Stimulated activated CD4-positive, alpha-beta T cell treated with anti-CD3 and anti-CD28 coated beads, TNF-alpha, amount 100 ng/mL, for 24 hours (primary cell): ENCODE measurements at regions not wholly inside any gene's neighbourhood (a gene's known extent, or its start where the extent isn't known, plus 50 kb on each side); places are given as distances from the start of the nearest gene placed in this dataset.
"Not testable (repeated sequence)": the region's sequence is repeated elsewhere in the genome, so short reads cannot be mapped to it uniquely, and the experiment has no call there.

Experiments
- DNase-seq, 3 experiments: peaks; one replicate each; pipeline ENCODE4 v3.0.0-alpha.2; 2020; ENCODE audit warnings: low read depth in 3 of 3

DNA sequence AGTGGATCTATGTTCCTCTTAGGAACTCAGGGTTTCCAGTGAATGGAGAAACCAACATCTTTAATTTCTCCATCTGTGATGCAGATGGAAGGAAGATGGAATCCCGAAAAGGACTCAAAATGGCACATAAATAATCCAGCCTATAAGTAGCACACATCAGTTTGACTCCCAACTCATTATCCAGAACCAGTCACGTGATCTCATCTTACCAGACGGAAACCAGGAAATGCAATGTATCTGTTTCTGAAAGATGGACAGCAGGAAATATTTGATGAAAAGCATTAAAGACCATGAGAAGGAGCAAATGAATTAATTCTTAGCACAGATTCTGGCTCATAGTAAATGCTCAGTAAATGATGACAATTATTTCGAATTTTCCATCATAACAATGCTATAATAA, 443.1 kb upstream of the FMR1 start:
- DNase-seq: no peak

DNA sequence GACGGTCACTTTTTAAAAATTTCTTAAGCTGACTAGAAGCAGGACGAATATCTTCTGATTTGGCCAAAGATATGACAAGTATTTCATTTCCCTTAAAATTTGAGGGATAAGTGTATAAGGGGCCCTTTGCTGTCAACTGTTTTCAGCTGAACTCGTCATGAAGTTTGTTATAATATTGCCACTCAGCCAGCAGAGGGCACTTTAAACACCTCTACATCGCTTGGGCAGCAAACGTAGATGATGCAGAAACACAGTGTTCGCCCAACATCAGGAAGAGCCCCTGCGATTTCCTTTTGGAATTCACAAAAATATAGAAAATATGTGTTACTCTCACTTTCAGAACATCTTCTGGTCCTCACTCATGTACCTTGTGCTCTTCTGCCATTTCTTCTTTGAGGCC, 435.7 kb upstream of the FMR1 start:
- DNase-seq: no peak

DNA sequence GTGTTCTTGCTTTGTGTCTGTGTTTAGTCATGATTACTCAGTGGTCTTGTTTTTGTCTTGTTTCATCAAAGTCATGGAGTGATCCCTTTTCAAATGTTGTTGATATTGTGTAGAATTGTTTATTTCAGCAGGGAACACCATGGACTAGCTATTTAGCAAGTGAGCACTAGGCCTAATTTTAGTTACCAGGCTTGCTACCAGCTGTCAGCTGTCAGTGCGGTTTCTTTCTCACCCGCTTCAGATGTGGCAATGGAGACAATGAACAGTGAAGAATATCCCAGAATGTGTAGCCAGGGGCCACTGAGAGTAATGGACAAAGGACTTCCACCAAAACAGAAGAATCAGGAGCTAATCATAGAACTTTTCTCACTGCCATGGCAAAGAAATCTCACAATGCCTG, 432.8 kb upstream of the FMR1 start:
- DNase-seq: no peak

DNA sequence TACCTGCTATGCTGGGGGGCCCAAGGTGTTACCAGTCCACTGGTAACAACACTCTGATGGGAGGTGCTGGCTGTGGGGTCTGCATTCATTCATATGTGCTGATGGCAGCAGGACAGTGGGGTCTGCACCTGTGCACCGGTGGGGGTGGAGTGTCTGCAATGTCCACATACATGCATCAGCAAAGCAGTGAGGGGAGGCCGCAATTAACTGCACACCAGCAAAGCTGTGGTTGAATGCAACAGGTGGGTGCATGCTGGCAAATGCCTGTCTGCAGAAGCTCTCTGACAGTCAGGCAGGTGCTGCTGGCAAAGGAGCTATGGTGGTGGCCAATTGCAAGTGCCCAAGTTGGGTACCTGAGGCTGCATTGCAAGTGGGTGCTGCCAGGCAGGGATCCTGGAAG, 426.5 kb upstream of the FMR1 start:
- DNase-seq: no peak

DNA sequence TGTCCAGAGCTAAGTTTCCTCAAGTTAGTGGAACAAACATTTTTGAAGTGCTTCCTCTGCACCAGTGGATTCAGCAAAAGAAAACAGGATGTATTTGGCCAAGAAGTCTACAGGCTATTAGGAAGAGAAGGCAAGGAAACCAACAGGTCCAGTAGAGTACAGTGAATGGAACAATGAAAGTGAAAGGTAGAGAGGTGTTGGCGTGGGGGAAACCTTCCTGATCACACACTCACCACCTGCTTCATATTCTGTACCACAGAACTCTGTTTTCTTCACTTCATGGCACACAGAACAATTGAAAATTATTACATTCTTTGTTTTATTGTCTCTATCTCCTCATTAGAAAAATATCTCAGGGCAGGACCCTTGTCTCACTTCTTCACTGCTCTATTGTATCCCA, 417.4 kb upstream of the FMR1 start:
- no peak for DNase-seq

DNA sequence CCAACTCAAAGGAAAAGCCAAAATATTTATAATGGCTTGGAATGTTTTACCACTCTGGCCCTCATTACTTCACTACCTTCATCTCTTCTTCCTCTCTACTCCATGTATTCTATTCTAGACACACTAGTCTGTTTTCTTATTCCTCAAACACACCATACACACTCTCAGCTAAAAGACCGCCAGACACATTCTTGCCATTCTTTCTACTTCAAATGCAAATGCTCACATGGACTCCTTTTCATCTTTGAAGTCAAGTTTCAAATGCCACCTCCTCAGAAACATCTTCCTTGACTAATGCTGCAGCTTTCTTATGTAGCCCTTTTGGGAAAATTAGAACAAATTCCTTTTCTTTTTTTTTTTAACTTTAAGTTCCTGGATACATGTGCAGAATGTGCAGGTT, 412.9 kb upstream of the FMR1 start:
- DNase-seq: no peak

DNA sequence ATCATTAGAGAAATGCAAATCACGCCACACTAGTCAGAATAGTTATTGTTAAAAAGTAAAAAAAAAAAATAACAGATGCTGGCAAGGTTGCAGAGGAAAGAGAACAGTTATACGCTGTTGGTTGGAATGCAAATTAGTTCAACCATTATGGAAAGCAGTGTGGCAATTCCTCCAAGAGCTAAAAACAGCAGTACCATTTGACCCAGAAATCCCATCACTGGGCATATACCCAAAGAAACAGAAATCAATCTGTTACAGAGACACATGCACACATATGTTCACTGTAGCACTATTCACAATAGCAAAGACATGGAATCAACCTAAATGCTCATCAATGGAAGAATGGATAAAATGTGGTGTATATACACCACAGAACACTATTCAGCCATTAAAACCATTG, 388.7 kb upstream of the FMR1 start:
- no peak for DNase-seq

DNA sequence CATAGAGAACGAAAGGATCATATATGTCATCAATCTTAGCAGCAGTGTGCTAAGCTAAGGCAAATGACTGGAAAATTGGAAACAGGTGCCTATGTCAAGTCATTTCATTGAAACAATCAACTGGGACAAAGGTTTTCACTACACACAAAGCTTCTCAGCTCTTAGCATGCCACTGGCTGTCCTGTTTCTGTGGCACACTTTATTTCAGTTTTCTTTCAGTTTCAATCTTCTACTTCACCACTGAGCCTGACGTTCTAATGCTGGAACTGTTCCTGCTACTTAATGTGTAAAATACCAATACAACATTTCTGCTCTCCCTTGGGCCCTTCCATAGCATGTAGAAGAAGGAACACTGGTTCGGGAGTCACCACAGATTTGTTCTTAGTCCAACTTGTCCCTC, 378.3 kb upstream of the FMR1 start:
- DNase-seq: no peak

DNA sequence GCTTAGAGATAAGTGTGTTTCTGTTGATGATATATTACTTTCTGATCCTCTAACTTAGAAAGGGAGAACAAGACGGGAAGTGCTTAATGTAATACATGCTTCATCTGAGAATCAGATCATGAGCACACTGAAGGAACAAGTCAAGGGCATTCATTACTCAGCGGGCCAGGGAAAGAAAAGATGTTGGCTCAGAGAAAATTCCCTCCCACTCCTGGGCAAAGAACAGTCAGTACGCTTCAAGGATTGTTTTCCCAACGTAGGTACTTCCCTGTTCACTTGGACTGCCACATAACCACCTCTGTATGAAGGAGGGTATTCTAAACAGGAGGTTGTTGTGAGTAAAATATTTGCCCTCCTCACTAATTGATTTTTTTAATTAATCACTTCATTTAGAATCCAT, 374.5 kb upstream of the FMR1 start:
- DNase-seq: no peak

DNA sequence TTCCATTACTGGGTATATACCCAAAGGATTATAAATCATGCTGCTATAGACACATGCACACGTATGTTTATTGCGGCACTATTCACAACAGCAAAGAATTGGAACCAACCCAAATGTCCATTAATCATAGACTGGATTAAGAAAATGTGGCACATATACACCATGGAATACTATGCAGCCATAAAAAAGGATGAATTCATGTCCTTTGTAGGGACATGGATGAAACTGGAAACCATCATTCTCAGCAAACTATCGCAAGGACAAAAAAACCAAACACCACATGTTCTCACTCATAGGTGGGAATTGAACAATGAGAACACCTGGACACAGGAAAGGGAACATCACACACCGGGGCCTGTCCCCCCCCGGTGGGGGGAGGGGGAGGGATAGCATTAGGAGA, 363.7 kb upstream of the FMR1 start:
- not testable (repeated sequence) for DNase-seq

DNA sequence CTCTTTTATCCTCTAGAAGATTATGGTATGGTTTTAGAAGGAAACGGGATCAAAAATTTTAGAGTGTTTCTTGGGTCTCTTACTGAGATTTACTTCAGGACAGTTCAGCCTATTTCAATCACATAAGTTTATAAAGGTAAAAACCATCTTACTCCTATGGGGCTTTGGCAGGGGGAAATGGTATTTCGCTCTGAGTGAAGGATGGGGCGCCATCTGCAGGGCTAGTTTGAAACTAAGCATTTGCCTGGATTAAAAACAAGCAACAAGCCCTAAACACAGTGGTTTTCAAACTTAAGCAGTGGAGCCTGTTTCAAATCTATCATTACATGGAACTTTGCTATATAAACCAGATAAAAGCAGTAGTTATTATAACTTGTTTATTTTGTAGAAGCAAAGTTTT, 361.5 kb upstream of the FMR1 start:
- no peak for DNase-seq

DNA sequence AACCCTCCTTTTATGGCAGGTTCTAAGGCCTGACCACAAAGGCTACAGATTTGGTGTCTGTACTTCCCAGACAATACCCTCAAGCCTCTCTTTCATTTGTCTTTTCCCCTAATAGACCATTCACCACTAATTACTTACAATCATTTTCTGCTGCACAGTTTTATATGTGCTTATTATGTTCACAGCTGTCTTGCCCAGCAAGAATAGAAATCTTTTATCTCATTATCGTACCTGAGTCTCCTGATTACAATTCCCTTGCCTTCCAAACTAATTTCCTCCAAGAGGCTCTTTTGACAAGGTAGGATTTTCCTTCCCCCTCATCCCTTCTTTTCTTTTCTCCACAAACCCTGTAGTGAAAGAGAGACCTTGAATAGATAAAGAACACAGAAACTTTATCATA, 352.5 kb upstream of the FMR1 start:
- DNase-seq: no peak

DNA sequence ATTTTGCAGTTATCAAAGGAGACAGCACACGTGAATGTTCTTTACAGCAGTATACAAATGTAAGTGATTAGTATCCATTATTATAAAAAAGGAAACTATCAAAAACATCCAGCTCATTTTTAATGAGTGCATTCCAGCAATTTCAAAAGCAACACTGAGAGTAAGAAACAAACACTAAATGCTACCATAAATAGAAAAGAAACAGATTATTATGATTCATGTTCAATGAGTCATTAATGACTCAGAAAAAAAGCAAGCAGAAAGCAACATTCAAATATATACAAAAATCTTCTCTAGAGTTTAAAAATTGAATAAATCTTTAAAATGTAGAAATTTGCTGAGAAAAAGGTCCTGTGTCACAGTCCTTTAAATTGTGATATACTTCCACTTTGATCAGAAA, 346.5 kb upstream of the FMR1 start:
- DNase-seq: no peak

DNA sequence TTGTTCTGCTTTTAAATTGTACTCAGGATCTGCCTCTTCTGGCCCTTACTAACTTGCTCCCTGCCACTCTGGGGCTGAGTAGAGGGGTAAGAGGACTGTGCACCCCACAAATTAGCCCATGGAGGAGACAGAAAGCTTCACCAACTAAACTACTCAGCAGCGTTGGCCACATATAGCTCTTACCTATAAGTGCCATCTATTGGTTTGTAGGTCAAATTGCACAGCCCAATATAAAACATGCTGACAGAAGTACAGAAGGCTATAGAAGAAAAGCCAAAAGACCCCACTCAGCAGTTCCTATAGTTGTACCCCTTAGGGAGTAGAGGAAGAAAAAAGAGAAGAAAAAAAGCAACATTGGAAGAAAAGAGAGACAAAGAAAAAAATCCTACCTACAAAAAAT, 341.2 kb upstream of the FMR1 start:
- no peak for DNase-seq

DNA sequence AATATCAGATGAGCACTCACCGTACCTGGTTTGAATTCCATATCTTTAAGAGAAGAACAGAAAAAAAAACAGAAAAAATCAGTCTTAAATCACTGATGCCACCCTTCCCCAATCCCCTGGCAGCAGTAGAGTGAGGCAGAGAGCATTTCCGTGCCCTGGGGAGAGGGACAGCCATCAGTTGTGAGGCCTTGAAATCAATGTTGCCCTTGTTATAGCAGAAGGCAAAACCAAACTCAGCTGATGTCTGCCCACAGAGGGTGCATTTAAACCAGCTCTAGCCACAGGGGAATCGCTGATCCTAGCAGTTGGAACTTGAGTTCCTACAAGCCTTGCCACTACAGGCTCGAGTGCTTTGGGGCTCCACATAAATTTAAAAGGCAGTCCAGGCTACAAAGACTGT, 338.5 kb upstream of the FMR1 start:
- no peak for DNase-seq

DNA sequence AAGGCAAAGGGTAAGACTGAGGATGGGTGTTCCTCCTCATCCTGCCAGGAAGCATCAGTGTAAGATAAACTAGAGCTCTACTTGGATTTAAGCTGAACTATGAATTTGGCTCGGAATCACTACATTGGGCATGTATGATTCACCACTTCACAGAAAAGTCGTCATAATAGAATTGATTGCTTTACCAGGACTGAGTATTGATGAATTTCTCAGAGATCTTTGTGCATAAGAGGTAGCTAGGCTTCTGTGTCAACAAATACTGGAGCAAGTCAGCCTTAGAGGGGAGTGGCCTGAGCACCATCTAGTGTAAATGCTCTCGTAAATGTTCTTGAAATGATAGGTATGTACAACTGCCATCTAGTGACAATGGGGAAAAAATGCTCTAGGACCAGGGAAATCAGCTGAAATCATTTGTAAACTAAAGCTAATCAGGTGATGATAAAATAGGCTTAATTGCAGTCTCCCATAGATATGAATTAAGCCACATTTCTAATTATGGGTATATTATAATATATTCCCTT, 309.5 kb upstream of the FMR1 start:
- no peak for DNase-seq

DNA sequence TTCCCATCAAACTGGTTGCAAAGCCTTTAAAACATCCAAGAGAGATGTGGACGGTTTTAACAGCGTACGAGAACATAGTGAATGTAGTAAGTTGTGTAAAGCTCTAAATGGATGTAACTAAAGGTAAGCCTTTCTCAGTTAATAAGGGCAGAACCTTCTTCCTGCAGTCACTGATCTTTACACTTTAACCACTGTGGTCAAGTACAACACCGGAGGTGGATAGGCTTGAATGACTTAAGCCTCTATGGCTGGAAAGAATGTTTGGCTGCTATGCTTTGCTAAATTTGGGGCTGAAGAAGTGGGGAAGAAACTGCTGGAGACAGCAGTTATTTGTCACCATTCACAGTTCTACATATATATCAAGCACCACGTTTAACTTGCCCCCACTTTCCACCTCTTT, 285.1 kb upstream of the FMR1 start:
- DNase-seq: no peak

DNA sequence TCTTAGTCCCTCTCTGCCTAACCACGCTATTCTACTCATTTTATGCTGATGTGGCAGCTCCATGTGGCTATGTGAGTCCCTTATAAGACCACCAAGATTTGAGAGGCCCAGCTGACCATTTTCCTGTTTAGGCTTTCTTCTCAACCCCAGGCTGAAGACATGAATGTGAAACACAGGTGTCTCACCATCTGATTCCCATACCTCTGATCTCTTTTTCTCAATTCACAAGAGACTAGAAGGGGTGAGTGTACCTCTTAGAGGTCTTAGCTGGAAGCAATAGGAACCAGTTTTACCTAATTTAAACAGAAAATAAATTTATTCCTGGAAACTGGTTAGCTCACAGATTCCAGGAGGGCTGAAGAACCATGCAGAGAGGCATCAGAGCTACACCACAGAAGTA, 276.5 kb upstream of the FMR1 start:
- no peak for DNase-seq

DNA sequence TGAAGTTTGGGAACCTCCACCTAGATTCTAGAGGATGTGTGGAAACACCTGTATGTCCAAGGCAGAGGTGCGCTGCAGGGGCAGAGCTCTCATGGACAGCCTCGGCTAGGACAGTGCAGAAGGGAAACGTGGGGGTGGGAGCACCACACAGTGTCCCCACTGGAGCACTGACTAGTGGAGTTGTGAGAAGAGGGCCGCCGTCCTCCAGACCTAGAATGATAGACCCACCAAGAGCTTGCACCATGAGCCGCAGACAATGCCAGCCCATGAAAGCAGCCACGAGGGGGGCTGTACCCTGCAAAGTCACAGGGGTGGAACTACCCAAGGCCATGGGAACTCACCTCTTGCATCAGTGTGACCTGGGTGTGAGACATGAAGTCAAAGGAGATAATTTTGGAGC, 274.5 kb upstream of the FMR1 start:
- DNase-seq: no peak

DNA sequence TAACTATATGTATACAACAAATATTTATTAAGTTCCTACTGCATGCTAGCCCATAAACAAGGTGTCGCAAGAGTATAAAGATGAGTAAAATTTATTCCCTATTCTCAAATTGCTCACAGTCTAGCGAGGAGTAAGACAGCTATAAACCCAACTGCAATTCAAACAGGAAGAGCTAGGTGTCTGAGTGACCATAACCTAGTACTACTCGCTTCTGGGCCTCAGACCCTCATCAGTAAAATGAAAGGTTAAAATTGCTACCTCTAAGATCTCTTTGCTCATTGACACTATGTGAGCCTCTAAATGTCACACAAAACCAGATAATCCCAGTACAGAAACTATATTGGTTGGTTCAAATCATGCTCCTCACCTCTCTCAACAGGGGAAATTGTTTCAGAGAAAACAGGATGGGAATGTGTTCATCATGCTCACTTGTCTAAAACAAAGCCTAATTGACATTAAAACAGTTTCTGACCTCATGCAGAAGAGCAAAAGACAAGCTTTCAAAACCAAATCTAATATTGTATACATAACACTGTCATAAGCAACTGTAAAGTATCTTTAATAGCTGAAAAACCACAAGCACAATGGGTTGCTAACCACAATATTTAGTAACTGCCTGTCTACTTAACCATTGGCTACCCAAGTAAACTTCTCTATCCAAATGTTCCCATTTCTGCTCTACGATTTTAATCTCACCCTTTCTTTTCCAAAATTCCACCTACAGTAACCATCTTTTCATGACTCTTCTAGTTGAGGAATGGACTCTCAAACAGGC, 264.6 kb upstream of the FMR1 start:
- no peak for DNase-seq

DNA sequence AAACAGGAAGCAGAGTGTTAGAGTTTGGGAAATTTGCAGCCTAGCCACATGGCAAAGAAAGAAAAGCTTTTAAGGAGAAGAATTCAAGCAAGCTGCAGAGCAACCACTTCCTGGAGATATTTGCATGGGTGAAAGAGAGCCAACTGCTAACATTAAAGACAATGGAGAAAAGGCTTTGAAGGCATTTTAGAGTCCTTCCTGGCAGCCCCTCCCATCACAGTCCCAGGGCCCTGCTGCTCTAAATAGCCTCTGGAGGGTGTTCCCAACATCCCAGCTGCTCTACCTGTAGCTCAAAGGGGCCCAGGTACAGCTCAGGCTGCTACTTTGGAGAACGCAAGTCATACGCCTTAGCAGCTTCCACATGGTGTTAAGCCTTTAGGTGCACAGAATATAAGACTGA, 235.9 kb upstream of the FMR1 start:
- DNase-seq: no peak

DNA sequence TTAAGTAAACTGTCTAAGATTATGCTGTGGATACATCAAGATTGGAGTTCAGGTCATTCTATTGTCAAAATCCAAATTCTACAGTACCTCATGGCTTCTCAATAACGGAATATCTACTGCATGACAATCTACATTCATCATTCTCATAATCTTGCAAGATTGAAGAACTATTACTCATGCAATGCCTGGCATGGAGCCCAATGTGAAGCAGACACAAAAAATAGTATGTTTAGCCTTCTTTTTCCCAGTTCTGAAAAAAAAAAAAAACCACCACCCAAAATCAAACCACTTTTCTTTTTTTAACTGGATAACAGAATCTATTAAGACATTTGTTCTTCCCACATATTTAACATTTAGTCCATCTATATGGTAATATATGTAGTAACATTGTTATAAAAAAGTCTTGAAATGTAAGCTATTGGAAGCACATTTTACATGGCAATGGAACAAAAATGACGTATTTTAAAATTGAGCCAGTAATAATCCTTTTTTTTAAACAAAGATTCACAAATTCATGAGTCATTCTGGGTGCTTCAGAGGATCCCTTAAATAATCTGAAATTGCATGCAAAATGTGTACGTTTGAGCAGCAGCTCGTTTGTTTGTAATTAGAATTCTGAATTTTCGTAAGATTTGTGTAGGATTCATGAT, 232.2 kb upstream of the FMR1 start:
- no peak for DNase-seq

DNA sequence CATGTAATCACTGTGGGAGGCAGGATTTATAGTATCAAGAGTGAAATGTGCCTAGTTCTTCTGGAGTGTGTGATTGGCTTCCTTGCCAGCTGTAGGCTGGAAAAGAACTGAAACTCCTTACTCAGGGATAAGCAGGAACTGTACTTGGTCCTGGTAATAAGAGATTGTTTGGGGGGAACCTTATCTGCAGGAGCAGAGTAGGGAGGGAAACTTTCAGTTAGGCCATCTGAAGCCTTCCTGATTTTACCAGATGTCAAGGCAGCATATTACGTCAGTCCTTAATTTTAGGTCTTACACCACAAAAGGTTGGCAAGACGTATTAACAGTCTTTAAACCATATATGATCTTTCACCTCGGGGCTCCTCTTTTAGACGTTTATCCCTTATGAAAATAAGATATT, 231.5 kb upstream of the FMR1 start:
- no peak for DNase-seq

DNA sequence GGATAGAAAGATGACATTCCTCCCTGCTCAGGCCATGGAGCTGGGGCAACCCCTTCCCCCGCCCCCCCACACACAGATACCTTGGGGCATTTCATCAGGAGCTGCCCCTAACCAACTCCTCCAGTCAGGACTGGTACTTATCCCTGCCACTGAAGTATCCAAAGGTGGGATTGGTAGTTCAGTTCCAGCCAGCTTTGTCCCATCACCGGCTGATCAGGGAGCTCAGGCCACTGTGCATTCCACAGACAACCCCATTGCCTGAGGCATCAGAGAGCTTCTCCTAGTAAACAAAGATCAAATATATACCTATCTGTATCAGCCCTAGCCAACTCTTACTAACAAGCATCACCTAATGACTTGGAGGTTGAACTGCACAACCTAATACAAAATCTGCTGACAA, 218.2 kb upstream of the FMR1 start:
- DNase-seq: no peak
